CD4-positive, CD25-positive, alpha-beta regulatory T cell (primary cell): ENCODE measurements at regions not wholly inside any gene's neighbourhood (a gene's known extent, or its start where the extent isn't known, plus 50 kb on each side); places are given as distances from the start of the nearest gene placed in this dataset.
"Not testable (repeated sequence)": the region's sequence is repeated elsewhere in the genome, so short reads cannot be mapped to it uniquely, and the experiment has no call there.

Experiments used
- ATAC-seq, 2 donors: fragments of 150-1000 bp; cut with Tn5 transposase; one replicate each; pipeline ENCODE4 v1.10.0; 2021; ENCODE audit warnings: low read depth in 2 of 2, moderate number of reproducible peaks in 2 of 2, moderate library complexity in 1 of 2
- DNase-seq, 3 donors: peaks; one replicate each; pipeline versions ENCODE4 v3.0.0 to v3.0.0-alpha.2; 2012 to 2022; ENCODE audit warnings: mixed read lengths in 1 of 3
- H3K27ac ChIP-seq: one replicate; pipeline ENCODE4 v1.7.0; 2013; ENCODE audit warnings: mild to moderate bottlenecking, low read length; ENCODE audit not compliant: insufficient read depth, poor library complexity, severe bottlenecking
- H3K27me3 ChIP-seq: one replicate; pipeline ENCODE4 v1.7.0; 2013; ENCODE audit warnings: low read length; ENCODE audit not compliant: control insufficient read depth, insufficient read depth
- H3K36me3 ChIP-seq: one replicate; pipeline ENCODE4 v1.7.0; 2013; ENCODE audit warnings: mild to moderate bottlenecking, low read length, moderate library complexity; ENCODE audit not compliant: control insufficient read depth, insufficient read depth
- H3K4me1 ChIP-seq: 2 replicates; pipeline ENCODE4 v1.7.0; 2013; ENCODE audit warnings: mild to moderate bottlenecking, low read length; ENCODE audit not compliant: insufficient read depth, control insufficient read depth, poor library complexity, severe bottlenecking
- H3K4me3 ChIP-seq: one replicate; pipeline ENCODE4 v1.7.0; 2013; ENCODE audit warnings: low read depth, mild to moderate bottlenecking, low read length, moderate library complexity
- H3K9me3 ChIP-seq, 2 experiments: 1 replicate in 1 of 2; 2 replicates in 1 of 2; pipeline ENCODE4 v1.7.0; 2013; ENCODE audit warnings: low read length in 2 of 2, mild to moderate bottlenecking in 1 of 2, moderate library complexity in 1 of 2; ENCODE audit not compliant: control insufficient read depth in 2 of 2
- H3K27ac Mint-ChIP-seq, 3 donors: one replicate each; pipeline ENCODE4 v1.8.0; 2020 to 2022; ENCODE audit warnings: mild to moderate bottlenecking in 3 of 3, mixed read lengths in 3 of 3, moderate library complexity in 2 of 3
- H3K27me3 Mint-ChIP-seq: one replicate; pipeline ENCODE4 v1.8.0; 2022; ENCODE audit warnings: mild to moderate bottlenecking, mixed read lengths
- H3K36me3 Mint-ChIP-seq: one replicate; pipeline ENCODE4 v1.8.0; 2020; ENCODE audit warnings: mixed read lengths
- H3K4me1 Mint-ChIP-seq, 4 donors: one replicate each; pipeline ENCODE4 v1.8.0; 2020 to 2022; ENCODE audit warnings: mixed read lengths in 4 of 4, mild to moderate bottlenecking in 1 of 4
- H3K4me3 Mint-ChIP-seq, 4 donors: one replicate each; pipeline ENCODE4 v1.8.0; 2020 to 2022; ENCODE audit warnings: mild to moderate bottlenecking in 4 of 4, mixed read lengths in 4 of 4, moderate library complexity in 3 of 4
- H3K9me3 Mint-ChIP-seq, 7 donors: one replicate each; pipeline ENCODE4 v1.8.0; 2020 to 2022; ENCODE audit warnings: mixed read lengths in 7 of 7, mild to moderate bottlenecking in 3 of 7, moderate library complexity in 2 of 7

GRCh38 chr4:26056406-26056805 lies 142.4 kb downstream of the SMIM20 start:
- ATAC-seq (no peak), DNase-seq (no peak)
- H3K9me3 ChIP-seq, result no peaks in the 10 kb centered on the region
- Mint-ChIP-seq H3K9me3 (peaks cover 0 to 2% (median 0%) of the 10 kb centered on the region in 7 donors), H3K27ac (no peak overlapping the region), H3K4me3 (no peak overlapping the region), H3K4me1 (peaks cover 0 to 6% (median 5%) of the 10 kb centered on the region in 4 donors), H3K36me3 (no peaks in the 10 kb centered on the region), H3K27me3 (no peaks in the 10 kb centered on the region)
- H3K36me3 ChIP-seq, result no peaks in the 10 kb centered on the region
- no peaks in the 10 kb centered on the region for H3K27me3 ChIP-seq
- no peak overlapping the region for H3K27ac ChIP-seq
- no peaks in the 10 kb centered on the region for H3K4me1 ChIP-seq
- no peak overlapping the region for H3K4me3 ChIP-seq

- H3K27me3 ChIP-seq, H3K27me3 Mint-ChIP-seq, H3K9me3 ChIP-seq, H3K9me3 Mint-ChIP-seq, H3K4me3 Mint-ChIP-seq, H3K27ac ChIP-seq, H3K4me1 ChIP-seq, H3K27ac Mint-ChIP-seq, H3K36me3 Mint-ChIP-seq, ATAC-seq, H3K36me3 ChIP-seq, H3K4me3 ChIP-seq, H3K4me1 Mint-ChIP-seq, DNase-seq: not testable (repeated sequence)
Observed at GRCh38 chr4:26057839-26058238, 143.8 kb downstream of the SMIM20 start.

- H3K9me3 Mint-ChIP-seq, result peaks cover 0 to 2% (median 0%) of the 10 kb centered on the region in 7 donors
Observed at GRCh38 chr4:26058537-26058936, 144.5 kb downstream of the SMIM20 start.

GRCh38 chr4:26059391-26060154 lies 145.6 kb downstream of the SMIM20 start:
- H3K4me1 Mint-ChIP-seq, result peaks cover 0 to 6% (median 5%) of the 10 kb centered on the region in 4 donors
- ATAC-seq (no peak), DNase-seq (no peak)
- H3K4me1 ChIP-seq, result no peaks in the 10 kb centered on the region
- no peak overlapping the region for H3K4me3 Mint-ChIP-seq
- H3K27ac ChIP-seq, result no peak overlapping the region
- no peak overlapping the region for H3K27ac Mint-ChIP-seq
- no peaks in the 10 kb centered on the region for H3K36me3 Mint-ChIP-seq
- H3K9me3 Mint-ChIP-seq, result peaks cover 0 to 2% (median 0%) of the 10 kb centered on the region in 7 donors
- no peaks in the 10 kb centered on the region for H3K27me3 ChIP-seq
- H3K9me3 ChIP-seq, result no peaks in the 10 kb centered on the region
- no peaks in the 10 kb centered on the region for H3K36me3 ChIP-seq
- H3K4me3 ChIP-seq, result no peak overlapping the region
- H3K27me3 Mint-ChIP-seq, result no peaks in the 10 kb centered on the region

More at GRCh38 chr4:26058537-26058936, 144.5 kb downstream of the SMIM20 start:
- no peaks in the 10 kb centered on the region for H3K27me3 ChIP-seq
- H3K4me3 ChIP-seq, result no peak overlapping the region
- H3K9me3 ChIP-seq, result no peaks in the 10 kb centered on the region
- no peaks in the 10 kb centered on the region for H3K27me3 Mint-ChIP-seq
- H3K4me1 ChIP-seq, result no peaks in the 10 kb centered on the region
- no peaks in the 10 kb centered on the region for H3K36me3 ChIP-seq
- H3K27ac ChIP-seq, result no peak overlapping the region
- ATAC-seq (no peak), DNase-seq (peak in 1 of 3 donors; percentile 11)
- H3K27ac Mint-ChIP-seq, result no peak overlapping the region
- no peak overlapping the region for H3K4me3 Mint-ChIP-seq
- peaks cover 0 to 6% (median 5%) of the 10 kb centered on the region in 4 donors for H3K4me1 Mint-ChIP-seq
- H3K36me3 Mint-ChIP-seq, result no peaks in the 10 kb centered on the region

DNA sequence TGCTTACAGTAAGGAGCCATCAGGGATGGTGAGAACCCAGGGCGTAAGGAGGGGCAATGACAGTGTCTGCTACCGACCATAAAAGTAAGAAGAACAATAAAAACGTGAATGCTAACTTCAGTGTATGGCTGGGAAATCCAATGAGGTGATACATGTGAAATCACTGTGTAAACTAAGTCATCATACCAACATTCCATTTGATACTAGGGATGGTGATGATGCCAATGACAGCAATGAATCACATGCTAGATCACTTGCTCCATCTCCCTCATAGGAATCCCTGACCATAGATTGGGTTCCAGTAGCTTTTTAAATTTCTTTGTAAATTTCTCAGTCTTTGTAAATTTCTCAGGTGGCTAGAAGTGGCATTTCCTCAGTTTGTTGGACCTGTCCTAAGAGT lies 146.3 kb downstream of the SMIM20 start:
- Mint-ChIP-seq H3K9me3 (peaks cover 0 to 2% (median 0%) of the 10 kb centered on the region in 7 donors), H3K4me1 (peaks cover 0 to 6% (median 2%) of the 10 kb centered on the region in 4 donors), H3K27ac (no peak overlapping the region), H3K36me3 (no peaks in the 10 kb centered on the region), H3K27me3 (no peaks in the 10 kb centered on the region), H3K4me3 (no peak overlapping the region)
- Histone ChIP-seq H3K4me1 (no peaks in the 10 kb centered on the region), H3K9me3 (no peaks in the 10 kb centered on the region), H3K36me3 (no peaks in the 10 kb centered on the region), H3K4me3 (no peak overlapping the region), H3K27ac (no peak overlapping the region), H3K27me3 (no peaks in the 10 kb centered on the region)
- ATAC-seq (no peak), DNase-seq (no peak)

DNA sequence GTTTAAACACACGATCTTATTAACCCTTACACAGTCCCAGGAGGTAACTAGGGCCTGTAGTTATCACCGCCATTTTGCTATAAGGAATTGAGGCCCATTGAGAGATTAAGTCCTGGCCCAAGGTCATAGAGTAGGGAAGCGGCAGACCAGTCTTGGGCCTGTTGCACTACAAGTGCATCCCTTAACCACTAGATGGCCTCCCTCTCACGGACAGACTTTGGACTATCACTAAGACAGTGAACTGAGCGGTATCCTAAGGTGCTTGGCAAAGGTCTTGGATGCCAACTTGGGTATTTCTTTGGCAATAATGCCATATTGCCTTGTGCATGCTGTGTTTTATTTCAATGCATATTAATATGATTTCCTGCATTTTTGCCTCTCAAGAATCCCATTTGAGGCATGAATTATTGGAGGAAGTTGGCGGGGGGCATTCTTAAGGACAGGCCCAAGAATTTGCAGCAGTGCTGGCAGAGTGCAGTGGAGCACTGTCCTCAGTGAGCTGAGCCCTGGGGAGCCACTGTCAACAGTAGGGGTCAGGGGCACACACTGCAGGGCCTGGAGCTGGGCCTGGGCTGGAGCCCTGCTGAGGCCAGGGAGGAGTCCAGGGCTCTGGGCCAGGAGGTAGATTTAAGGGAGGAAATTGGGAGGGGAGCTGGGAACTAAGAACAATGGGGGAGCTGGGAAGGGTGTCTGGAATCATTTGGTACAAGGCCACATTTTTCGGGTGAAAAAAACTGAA lies 147.4 kb downstream of the SMIM20 start:
- Histone ChIP-seq H3K36me3 (no peaks in the 10 kb centered on the region), H3K9me3 (no peaks in the 10 kb centered on the region), H3K4me1 (no peaks in the 10 kb centered on the region), H3K27ac (no peak overlapping the region), H3K27me3 (no peaks in the 10 kb centered on the region), H3K4me3 (no peak overlapping the region)
- H3K27ac Mint-ChIP-seq, result no peak overlapping the region
- H3K4me1 Mint-ChIP-seq, result peaks cover 0 to 6% (median 1%) of the 10 kb centered on the region in 4 donors
- H3K36me3 Mint-ChIP-seq, result no peaks in the 10 kb centered on the region
- peaks cover 5% of the 10 kb centered on the region for H3K27me3 Mint-ChIP-seq
- ATAC-seq (peak in 1 of 2 donors; percentile 42), DNase-seq (peak in 1 of 3 donors; percentile 47)
- H3K9me3 Mint-ChIP-seq, result peaks cover 0 to 2% (median 0%) of the 10 kb centered on the region in 7 donors
- H3K4me3 Mint-ChIP-seq, result no peak overlapping the region

GRCh38 chr4:26062215-26062614 lies 148.2 kb downstream of the SMIM20 start:
- no peaks in the 10 kb centered on the region for H3K36me3 Mint-ChIP-seq
- DNase-seq, result no peak
- Histone ChIP-seq H3K27me3 (no peaks in the 10 kb centered on the region), H3K4me3 (no peak overlapping the region), H3K9me3 (no peaks in the 10 kb centered on the region), H3K27ac (no peak overlapping the region), H3K36me3 (no peaks in the 10 kb centered on the region), H3K4me1 (no peaks in the 10 kb centered on the region)
- no peak overlapping the region for H3K4me3 Mint-ChIP-seq
- H3K9me3 Mint-ChIP-seq, result peaks cover 0 to 2% (median 0%) of the 10 kb centered on the region in 7 donors
- ATAC-seq, result no peak
- peaks cover 8% of the 10 kb centered on the region for H3K27me3 Mint-ChIP-seq
- no peak overlapping the region for H3K27ac Mint-ChIP-seq
- peaks cover 0 to 6% (median 1%) of the 10 kb centered on the region in 4 donors for H3K4me1 Mint-ChIP-seq
